ENCODE measurements at regions not wholly inside any gene's neighbourhood (a gene's known extent, or its start where the extent isn't known, plus 50 kb on each side); places are given as distances from the start of the nearest gene placed in this dataset.

GRCh38 chr4:152028131-152028530 lies 267.3 kb upstream of the GATB start:
- TF ChIP-seq, protein P1, sequence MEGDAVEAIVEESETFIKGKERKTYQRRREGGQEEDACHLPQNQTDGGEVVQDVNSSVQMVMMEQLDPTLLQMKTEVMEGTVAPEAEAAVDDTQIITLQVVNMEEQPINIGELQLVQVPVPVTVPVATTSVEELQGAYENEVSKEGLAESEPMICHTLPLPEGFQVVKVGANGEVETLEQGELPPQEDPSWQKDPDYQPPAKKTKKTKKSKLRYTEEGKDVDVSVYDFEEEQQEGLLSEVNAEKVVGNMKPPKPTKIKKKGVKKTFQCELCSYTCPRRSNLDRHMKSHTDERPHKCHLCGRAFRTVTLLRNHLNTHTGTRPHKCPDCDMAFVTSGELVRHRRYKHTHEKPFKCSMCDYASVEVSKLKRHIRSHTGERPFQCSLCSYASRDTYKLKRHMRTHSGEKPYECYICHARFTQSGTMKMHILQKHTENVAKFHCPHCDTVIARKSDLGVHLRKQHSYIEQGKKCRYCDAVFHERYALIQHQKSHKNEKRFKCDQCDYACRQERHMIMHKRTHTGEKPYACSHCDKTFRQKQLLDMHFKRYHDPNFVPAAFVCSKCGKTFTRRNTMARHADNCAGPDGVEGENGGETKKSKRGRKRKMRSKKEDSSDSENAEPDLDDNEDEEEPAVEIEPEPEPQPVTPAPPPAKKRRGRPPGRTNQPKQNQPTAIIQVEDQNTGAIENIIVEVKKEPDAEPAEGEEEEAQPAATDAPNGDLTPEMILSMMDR (IDR thresholded peaks at IDR 0.05; ENCODE audit: low read depth, low read length): no peak
- TF ChIP-seq MAX (IDR thresholded peaks at IDR 0.05; ENCODE audit: low read depth, low read length) (no peak), POLR2A (IDR thresholded peaks at IDR 0.05; ENCODE audit: extremely low read depth, insufficient read length) (no peak)

All from NB4 (cell line).